NCI-H128 (cell line): ENCODE measurements at regions not wholly inside any gene's neighbourhood (a gene's known extent, or its start where the extent isn't known, plus 50 kb on each side); places are given as distances from the start of the nearest gene placed in this dataset.

Experiments used
- DNase-seq: peaks from one replicate; lab custom pipeline; 2025; ENCODE audit not compliant: unreplicated experiment; lab: John Stamatoyannopoulos, UW

DNA sequence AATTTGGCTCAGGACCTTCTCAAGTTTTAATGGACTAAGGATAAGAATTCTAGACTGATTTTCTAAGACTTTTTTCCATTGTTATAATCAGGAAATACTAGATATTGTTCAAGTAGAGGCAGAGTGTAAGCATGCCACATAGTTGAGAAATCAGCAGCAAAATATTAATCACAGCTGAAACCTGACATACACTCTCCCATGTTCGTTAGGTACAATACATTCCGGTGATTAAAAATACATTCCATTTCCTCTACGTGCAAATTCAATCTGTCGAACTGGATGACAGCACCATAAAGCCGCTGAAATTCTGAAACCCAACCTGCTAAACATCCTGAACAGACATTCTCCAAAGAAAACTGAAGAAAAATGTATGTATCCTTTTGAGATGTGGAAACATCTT is 587.6 kb upstream of the DIPK2B start:
- DNase-seq = no peak

- no peak for DNase-seq
These were observed 583.9 kb upstream of the DIPK2B start for GRCh38 chrX:45784590-45784989.

DNA sequence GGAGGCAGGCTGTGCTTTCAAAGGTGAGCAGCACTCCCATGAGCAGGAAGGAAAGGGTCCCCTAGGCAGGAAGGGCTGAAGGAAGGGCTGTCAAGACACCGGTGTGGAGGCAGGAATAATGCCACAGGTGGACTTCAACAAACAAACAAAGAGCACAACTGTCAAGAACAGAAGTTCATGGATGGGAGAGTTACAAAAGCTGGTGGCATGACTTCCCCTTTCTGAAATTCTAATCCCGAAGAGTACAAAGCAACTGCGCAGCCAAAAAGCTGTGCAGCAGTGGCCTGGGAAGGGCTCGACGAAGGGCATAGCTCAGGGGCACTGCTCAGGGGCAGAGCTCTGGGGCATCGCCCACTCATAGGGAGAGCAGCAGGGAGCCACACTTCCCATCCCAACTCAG is 582.3 kb upstream of the DIPK2B start:
- DNase-seq = no peak

DNA sequence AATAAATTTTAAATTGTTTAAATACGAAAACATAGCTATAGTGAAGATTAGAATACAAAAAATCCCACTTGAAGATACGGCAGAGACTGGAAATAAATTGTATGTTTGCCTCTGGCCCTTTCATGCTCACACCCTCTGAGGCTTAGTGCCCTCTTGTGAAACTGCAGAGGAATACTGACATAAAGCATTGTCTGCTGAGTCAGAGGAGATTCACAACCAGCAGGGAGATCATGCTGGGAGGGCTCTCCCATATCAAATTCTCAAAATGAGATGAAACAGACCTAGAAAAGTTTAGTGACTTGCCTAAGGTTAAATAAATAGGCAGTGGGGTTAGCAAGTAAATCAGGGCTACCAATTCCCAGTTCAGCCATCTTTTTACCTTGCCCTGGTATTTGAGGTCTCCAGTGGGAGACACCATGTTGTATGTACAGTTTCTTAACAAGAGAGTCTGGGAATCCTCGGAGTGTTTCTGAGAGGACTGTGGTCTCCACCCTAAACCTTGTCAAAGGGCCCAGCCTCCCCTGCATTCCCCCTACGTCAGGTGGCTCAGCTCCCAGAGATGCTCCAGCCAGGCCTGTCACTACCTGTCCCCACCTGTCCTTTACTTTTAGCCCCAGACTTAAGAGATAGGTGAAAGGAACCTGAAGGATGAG is 581.4 kb upstream of the DIPK2B start:
- DNase-seq = no peak

GRCh38 chrX:45778616-45779015 is 577.9 kb upstream of the DIPK2B start:
- DNase-seq = no peak

GRCh38 chrX:45777366-45777765 is 576.7 kb upstream of the DIPK2B start:
- no peak for DNase-seq

DNA sequence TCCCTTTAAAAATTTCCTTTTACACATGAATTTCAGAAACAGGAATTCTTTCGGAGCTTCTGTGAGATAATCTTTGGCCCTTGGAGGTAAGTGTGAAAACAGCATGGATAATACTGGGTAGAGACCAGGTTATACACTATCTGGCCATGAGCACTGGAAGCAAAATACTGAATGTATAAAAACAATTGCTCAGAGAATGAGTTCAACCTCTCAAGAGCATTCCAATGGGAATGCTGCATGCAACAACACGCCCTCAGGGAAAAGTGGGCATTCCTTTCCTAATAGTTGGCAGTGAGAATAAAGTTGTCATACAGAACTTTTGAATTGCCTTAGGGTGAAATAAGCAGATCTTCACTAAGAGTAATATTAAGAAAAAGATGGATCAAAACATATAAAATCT is 574.8 kb upstream of the DIPK2B start:
- no peak for DNase-seq

GRCh38 chrX:45774961-45775360 is 574.3 kb upstream of the DIPK2B start:
- DNase-seq = no peak

DNA sequence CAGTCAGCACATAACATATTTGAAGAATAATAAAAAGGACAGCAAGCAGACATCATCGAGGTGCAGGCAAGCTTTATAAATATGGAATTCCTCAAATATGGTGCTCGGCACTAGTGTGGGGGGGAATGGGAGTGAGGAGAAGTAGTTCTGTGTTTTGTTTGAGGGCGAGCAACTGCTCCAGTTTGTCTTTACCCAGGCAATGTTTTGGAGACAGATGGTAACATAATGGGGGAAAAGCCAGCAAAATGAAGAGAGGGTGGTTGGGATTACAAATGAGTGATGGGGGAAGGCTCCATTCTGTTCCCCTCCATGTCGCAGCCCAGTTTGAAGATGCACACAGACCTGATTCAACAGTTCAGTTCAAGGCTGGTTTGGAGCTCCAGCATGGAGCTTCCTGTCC is 572.9 kb upstream of the DIPK2B start:
- DNase-seq = no peak

- no peak for DNase-seq
These were observed 571.1 kb upstream of the DIPK2B start for GRCh38 chrX:45771560-45772340.

DNA sequence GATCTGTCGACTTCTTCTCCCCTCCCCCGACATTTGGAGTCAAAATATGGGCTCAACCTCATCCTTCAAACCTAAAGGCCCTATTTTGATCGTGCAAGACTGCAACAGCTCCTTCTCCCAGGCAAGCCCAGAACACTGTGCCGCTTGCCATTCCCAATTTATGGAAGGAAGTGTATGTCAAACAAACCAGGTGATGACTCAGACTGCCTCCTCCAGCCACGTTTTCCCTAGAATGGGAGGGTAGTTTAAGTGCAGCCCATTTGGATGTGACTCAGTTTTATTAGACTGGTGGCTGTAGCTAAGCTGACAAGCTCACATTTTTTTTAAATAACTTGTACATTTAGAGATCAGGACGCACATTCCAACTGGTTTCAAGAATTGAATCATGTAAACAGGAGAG is 570.4 kb upstream of the DIPK2B start:
- DNase-seq = no peak

- DNase-seq = no peak
These were observed 569.3 kb upstream of the DIPK2B start for GRCh38 chrX:45769761-45770582.

DNA sequence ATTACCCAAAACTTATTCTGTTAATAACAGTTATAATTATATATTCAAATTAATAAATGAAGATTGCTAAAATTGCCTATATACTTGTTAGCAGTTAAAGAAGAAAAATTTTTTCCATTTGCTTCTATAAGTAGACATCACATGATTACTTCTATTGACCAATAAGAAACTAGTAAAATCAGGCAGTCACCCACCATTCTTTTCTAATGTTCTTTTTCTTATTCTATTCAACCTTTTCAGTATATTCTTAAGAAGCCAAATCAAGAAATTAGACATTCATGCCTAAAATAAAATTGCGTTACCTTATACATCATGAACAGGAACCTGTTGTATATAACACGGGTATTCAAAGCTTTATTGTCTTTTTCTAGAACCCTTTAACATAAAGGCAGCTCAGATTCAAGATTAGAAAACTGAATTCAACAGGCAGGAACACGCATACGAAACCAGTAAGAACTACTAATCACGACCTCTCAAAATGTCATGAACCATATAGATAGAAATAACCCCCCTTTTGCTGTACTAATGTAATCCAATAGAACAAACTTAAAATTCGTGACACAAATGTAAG is 568.1 kb upstream of the DIPK2B start:
- no peak for DNase-seq

DNA sequence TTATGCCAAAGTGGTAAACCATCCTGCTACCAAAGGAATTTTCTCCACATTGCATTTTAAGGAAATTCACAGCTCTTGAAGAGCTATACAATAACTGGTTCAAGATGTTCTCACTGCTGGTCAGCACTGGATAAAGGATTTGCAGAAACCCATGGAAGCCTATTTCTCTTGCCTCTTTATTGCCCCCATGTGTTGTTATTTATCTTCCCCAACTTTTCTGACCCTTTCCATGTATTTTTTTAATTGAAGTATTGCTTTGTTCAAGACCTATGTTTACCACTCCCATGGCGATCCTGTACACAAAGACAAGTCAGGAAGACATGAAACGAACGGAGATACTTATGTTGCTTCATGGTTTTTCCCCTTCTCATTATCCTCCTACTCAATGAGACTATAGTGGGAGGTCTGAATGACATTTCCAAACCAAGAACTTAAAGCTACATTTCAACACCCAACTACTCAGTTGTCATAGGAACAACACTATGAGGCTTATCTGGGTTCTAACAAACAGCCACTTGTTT is 566.4 kb upstream of the DIPK2B start:
- DNase-seq = no peak

GRCh38 chrX:45765767-45766166 is 565.1 kb upstream of the DIPK2B start:
- no peak for DNase-seq

DNA sequence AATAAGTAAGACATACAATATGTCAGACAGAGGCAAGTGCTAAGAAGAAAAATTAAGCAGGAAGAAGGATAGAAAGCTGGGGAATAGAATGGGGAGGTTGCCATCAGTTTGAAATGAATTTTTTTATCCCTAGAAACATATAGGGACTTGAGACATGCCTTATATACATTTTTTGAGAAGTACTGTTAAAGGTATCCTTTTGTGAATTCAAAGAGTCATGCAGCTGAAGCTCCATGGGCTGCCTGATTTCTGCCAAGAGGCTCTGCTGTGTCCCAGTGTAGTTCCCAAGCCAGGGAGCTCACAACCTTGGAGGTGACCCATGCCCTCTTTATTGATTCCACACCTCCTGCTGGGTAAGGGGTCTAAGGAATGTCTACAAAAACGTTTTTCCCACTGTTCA is 564.6 kb upstream of the DIPK2B start:
- DNase-seq = no peak

DNA sequence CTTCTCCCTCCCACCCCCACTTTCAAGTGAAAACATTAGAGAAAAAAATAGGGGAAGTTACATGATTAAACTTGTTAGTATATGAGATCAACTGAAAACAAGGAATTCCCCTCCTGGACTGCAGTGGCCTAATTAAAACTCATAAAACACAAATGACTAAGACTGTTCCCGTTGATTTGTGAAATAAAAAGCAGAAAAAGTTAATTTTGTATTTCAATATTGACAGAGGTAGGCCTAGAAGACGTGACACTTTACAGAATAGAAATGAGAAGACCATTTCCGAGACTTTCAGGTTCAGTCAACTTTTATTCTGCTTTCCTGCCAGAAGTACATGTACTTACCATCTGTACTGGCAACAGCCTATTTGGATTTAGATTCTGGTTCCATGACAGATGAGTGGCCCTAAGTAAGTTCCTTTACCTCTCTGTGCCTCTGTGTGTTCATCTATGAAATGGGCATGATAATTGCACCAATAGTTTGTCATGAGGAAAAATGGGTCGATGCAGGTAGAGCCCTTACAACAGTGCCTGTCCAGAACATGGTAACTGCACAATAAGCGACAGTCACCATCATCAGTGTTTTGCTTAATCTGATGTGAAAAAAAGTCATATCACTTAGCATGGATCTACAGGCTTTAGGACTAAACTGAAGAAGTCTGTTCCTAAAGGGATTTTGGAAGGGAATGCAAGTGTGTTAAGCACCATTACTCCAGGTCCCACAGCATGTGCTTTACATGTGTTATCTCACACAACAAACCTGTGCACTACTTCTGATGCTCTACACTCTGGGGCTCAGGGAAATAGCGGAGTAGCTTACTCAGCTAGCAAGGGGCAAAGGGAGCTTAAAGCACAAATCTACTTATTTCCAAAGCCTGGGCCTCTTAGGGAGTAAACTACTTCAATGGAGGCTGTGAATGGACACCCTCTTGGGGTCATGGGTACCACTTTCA is 562.3 kb upstream of the DIPK2B start:
- no peak for DNase-seq

- no peak for DNase-seq
These were observed 561.2 kb upstream of the DIPK2B start for GRCh38 chrX:45761920-45762319.

DNA sequence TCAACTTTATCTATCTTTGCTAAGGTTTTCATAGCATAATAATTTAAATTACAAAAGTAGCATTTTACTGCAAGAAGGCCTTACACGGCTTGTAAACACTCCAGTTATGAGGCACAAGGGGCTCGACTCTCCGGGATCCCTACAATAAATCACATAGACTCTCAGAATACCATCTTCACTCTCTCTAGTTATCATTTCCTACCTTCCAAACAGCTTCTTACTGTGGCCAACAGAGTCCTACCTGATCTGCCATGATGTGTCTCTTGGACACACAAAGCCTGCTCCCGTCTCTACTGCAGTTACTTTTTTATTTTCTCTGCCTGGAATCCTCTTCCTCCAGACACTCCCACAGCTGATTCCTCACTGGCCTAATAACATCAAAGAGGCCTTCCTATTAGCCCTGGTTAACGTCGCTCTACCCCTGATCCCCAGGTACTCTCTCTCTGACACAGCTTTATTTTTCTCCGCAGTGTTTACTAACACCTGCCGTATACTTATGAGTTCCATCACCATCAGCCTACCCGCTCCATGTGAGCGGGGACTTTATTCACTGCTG is 559.6 kb upstream of the DIPK2B start:
- no peak for DNase-seq
